Activated T-helper 9 cell treated with anti-CD3 and anti-CD28 coated beads, Interleukin-2, amount 50 U/mL, for 16 hours (primary cell): ENCODE measurements at regions not wholly inside any gene's neighbourhood (a gene's known extent, or its start where the extent isn't known, plus 50 kb on each side); places are given as distances from the start of the nearest gene placed in this dataset.
"Not testable (repeated sequence)": the region's sequence is repeated elsewhere in the genome, so short reads cannot be mapped to it uniquely, and the experiment has no call there.

ENCODE experiments used
- DNase-seq: peaks from one replicate; pipeline ENCODE4 v3.0.0-alpha.2; 2020; ENCODE audit warnings: low read depth

GRCh38 chr7:65744406-65744805, 128.5 kb upstream of the VKORC1L1 start:
- DNase-seq = no peak

GRCh38 chr7:65746398-65746669, 126.5 kb upstream of the VKORC1L1 start:
- DNase-seq = no peak

- DNase-seq = no peak
These were observed 123.8 kb upstream of the VKORC1L1 start for GRCh38 chr7:65749039-65749438.

- no peak for DNase-seq
These were observed 123.4 kb upstream of the VKORC1L1 start for GRCh38 chr7:65749518-65749917.

- DNase-seq = peak; percentile 87
These were observed 122.1 kb upstream of the VKORC1L1 start for GRCh38 chr7:65750511-65751344.

- not testable (repeated sequence) for DNase-seq
These were observed 118.8 kb upstream of the VKORC1L1 start for GRCh38 chr7:65754070-65754469.

- DNase-seq = not testable (repeated sequence)
These were observed 113.9 kb upstream of the VKORC1L1 start for GRCh38 chr7:65758991-65759390.

- not testable (repeated sequence) for DNase-seq
These were observed 110.2 kb upstream of the VKORC1L1 start for GRCh38 chr7:65762712-65763111.

- DNase-seq = not testable (repeated sequence)
These were observed 109.8 kb upstream of the VKORC1L1 start for GRCh38 chr7:65763114-65763513.

GRCh38 chr7:65770473-65771225, 102.2 kb upstream of the VKORC1L1 start:
- peak; percentile 88 for DNase-seq

GRCh38 chr7:65771226-65771569, 101.7 kb upstream of the VKORC1L1 start:
- DNase-seq = not testable (repeated sequence)

- not testable (repeated sequence) for DNase-seq
These were observed 96.2 kb upstream of the VKORC1L1 start for GRCh38 chr7:65776677-65777076.

GRCh38 chr7:65789943-65790342, 82.9 kb upstream of the VKORC1L1 start:
- DNase-seq = not testable (repeated sequence)

GRCh38 chr7:65791788-65792187, 81.1 kb upstream of the VKORC1L1 start:
- DNase-seq = not testable (repeated sequence)

- not testable (repeated sequence) for DNase-seq
These were observed 80.1 kb upstream of the VKORC1L1 start for GRCh38 chr7:65792726-65793125.

- DNase-seq = not testable (repeated sequence)
These were observed 78.0 kb upstream of the VKORC1L1 start for GRCh38 chr7:65794671-65795391.

GRCh38 chr7:65795392-65795716, 77.5 kb upstream of the VKORC1L1 start:
- not testable (repeated sequence) for DNase-seq

GRCh38 chr7:65796205-65796604, 76.7 kb upstream of the VKORC1L1 start:
- no peak for DNase-seq

- not testable (repeated sequence) for DNase-seq
These were observed 75.8 kb upstream of the VKORC1L1 start for GRCh38 chr7:65797086-65797485.

- DNase-seq = not testable (repeated sequence)
These were observed 75.3 kb upstream of the VKORC1L1 start for GRCh38 chr7:65797566-65797965.

GRCh38 chr7:65798111-65799075, 74.5 kb upstream of the VKORC1L1 start:
- DNase-seq = no peak

- DNase-seq = not testable (repeated sequence)
These were observed 72.7 kb upstream of the VKORC1L1 start for GRCh38 chr7:65800191-65800590.
